ENCODE measurements at regions not wholly inside any gene's neighbourhood (a gene's known extent, or its start where the extent isn't known, plus 50 kb on each side); places are given as distances from the start of the nearest gene placed in this dataset.
A peak's percentile ranks its signal among the peaks of the same experiment; 100 is the strongest.
"Not testable (repeated sequence)": the region's sequence is repeated elsewhere in the genome, so short reads cannot be mapped to it uniquely, and the experiment has no call there.

DNA sequence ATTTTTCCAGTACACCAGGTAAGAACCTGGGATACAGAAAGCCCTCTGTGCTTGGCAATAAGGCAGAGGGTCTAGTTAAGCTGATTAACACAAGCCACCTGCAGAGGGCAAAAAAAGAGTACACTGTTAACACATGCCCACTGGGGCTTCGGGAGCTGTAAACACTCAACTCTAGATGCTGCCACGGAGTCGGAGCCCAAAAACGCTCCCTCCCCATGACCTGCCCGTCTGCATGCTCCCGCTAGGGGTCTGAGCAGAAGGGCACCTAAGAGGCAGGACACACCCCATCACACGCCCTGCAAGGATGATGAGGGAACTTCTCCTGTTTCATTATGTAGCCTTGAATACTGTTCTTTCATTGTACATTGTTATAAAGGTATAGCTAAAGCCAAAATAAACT, 715.6 kb upstream of the AADAT start:
- Histone ChIP-seq H3K9me3 (no peaks in the 10 kb centered on the region), H3K27me3 (no peaks in the 10 kb centered on the region), H3K4me3 (peak overlapping the region in 1 of 2 donors; percentile 13), H3K4me1 (no peaks in the 10 kb centered on the region), H3K27ac (no peak overlapping the region), H3K36me3 (ENCODE audit: low read depth, missing control alignments) (no peaks in the 10 kb centered on the region)
- intact Hi-C loops (cut with DNase I; ENCODE audit: low total_unique reads): no loop called here
- TF ChIP-seq, protein P1, sequence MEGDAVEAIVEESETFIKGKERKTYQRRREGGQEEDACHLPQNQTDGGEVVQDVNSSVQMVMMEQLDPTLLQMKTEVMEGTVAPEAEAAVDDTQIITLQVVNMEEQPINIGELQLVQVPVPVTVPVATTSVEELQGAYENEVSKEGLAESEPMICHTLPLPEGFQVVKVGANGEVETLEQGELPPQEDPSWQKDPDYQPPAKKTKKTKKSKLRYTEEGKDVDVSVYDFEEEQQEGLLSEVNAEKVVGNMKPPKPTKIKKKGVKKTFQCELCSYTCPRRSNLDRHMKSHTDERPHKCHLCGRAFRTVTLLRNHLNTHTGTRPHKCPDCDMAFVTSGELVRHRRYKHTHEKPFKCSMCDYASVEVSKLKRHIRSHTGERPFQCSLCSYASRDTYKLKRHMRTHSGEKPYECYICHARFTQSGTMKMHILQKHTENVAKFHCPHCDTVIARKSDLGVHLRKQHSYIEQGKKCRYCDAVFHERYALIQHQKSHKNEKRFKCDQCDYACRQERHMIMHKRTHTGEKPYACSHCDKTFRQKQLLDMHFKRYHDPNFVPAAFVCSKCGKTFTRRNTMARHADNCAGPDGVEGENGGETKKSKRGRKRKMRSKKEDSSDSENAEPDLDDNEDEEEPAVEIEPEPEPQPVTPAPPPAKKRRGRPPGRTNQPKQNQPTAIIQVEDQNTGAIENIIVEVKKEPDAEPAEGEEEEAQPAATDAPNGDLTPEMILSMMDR (IDR thresholded peaks at IDR 0.05): no peak
- TF ChIP-seq POLR2A (IDR thresholded peaks at IDR 0.05): no peak
- DNase-seq: peak; percentile 13
- 60 to 68% methylated on average over 6 to 7 of the region's 7 CpGs for WGBS, 2 donors

DNA sequence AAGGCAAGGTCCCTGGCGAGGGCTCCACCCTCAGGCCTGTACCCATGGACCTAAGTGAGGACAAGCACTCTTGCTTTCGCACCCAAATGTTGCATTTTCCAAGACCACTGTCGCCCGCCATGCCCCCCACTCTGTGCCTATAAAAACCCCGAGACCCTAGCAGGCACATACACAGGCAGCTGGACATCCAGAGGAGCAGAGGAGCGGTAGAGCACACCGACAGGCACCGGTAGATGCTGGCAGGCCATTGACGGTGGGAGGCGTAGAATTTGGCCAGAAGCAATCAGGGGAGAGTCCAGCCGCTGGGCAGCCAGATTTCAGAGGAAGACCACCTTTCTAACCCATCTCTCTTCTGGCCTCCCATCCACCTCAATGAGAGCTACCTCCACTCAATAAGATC, 715.2 kb upstream of the AADAT start:
- intact Hi-C loops (cut with DNase I; ENCODE audit: low total_unique reads): no loop called here
- TF ChIP-seq, protein P1 (IDR thresholded peaks at IDR 0.05): no peak
- TF ChIP-seq POLR2A (IDR thresholded peaks at IDR 0.05): no peak
- 72 to 77% methylated on average over 11 of the region's 11 CpGs for WGBS, 2 donors
- Histone ChIP-seq H3K36me3 (ENCODE audit: low read depth, missing control alignments) (no peaks in the 10 kb centered on the region), H3K4me1 (no peaks in the 10 kb centered on the region), H3K27me3 (no peaks in the 10 kb centered on the region), H3K9me3 (no peaks in the 10 kb centered on the region), H3K27ac (no peak overlapping the region), H3K4me3 (peak overlapping the region in 1 of 2 donors; percentile 13)
- no peak for DNase-seq

DNA sequence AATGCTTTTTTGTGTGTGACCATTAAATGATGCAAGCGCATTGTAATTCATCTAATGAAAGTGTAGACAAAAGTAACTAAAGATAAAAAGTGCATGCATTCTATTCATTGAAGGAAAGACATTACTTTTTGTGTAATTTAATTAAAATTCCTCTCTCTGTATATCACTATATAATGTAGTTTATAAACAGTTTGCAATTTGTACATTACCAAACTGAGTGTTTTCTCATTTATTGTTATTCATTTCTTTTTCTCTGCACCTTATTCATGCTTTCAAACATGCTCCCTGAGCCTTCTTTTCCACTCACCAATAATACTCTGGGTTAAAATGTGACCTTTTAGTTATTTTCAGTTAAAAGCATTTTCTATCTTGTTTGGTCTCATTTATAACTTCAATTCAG, 713.7 kb upstream of the AADAT start:
- H3K27me3 ChIP-seq: no peaks in the 10 kb centered on the region
- H3K4me1 ChIP-seq: no peaks in the 10 kb centered on the region
- WGBS, 2 donors: 88 to 96% methylated on average over 1 of the region's 1 CpG
- no peak overlapping the region for H3K4me3 ChIP-seq
- intact Hi-C loops (cut with DNase I; ENCODE audit: low total_unique reads): no loop called here
- H3K36me3 ChIP-seq (ENCODE audit: low read depth, missing control alignments): no peaks in the 10 kb centered on the region
- no peak overlapping the region for H3K27ac ChIP-seq
- DNase-seq: no peak
- no peak for TF ChIP-seq POLR2A (IDR thresholded peaks at IDR 0.05)
- TF ChIP-seq, protein P1 (IDR thresholded peaks at IDR 0.05): no peak
- H3K9me3 ChIP-seq: no peaks in the 10 kb centered on the region

DNA sequence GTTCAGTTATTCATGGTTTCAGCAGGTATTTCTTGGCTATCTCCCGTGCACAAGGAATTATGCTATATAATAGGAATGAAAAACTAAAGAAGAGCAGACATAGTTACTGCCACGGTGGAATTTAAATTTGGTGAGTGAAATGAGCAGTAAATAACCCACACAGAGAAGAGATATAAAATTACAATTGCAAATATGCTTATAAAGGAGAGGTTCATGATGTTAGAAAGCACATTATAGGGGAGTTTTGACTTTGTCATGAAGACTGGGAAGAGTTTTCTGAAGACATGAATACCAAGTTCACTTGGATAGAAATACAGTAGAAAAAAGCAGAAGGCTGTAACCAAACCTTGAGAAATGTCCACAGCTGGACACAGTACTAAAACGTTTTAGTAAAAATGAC, 712.0 kb upstream of the AADAT start:
- Histone ChIP-seq H3K27ac (no peak overlapping the region), H3K27me3 (no peaks in the 10 kb centered on the region), H3K4me3 (no peak overlapping the region), H3K9me3 (no peaks in the 10 kb centered on the region), H3K36me3 (ENCODE audit: low read depth, missing control alignments) (no peaks in the 10 kb centered on the region), H3K4me1 (no peaks in the 10 kb centered on the region)
- DNase-seq: no peak
- no peak for TF ChIP-seq POLR2A (IDR thresholded peaks at IDR 0.05)
- TF ChIP-seq, protein P1 (IDR thresholded peaks at IDR 0.05): no peak
- intact Hi-C loops (cut with DNase I; ENCODE audit: low total_unique reads): no loop called here
- WGBS, 2 donors: 64 to 72% methylated on average over 3 of the region's 3 CpGs

DNA sequence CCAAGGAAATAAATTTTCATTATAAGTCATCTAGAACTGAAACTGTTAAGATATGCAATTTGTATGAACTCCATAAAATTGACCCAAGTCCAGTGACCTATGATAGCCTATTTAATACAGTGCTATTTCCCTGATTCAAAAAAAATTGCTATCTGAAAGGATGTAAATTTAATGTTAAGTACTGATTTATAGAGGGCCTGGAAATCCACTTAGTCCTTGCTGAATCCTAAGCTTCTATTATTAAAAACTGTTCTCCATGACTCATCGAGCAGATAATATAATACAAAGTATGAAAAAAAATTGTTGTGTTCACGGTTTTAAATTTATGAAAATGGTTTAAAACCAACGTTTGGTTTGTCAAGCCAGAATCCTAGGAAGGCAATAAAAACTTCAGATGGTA, 704.8 kb upstream of the AADAT start:
- H3K36me3 ChIP-seq (ENCODE audit: low read depth, missing control alignments): no peaks in the 10 kb centered on the region
- no peaks in the 10 kb centered on the region for H3K27me3 ChIP-seq
- H3K27ac ChIP-seq: no peak overlapping the region
- intact Hi-C loops (cut with DNase I; ENCODE audit: low total_unique reads): no loop called here
- no peak for DNase-seq
- TF ChIP-seq POLR2A (IDR thresholded peaks at IDR 0.05): no peak
- TF ChIP-seq, protein P1 (IDR thresholded peaks at IDR 0.05): no peak
- no peaks in the 10 kb centered on the region for H3K4me1 ChIP-seq
- no peak overlapping the region for H3K4me3 ChIP-seq
- 64 to 74% methylated on average over 3 of the region's 3 CpGs for WGBS, 2 donors
- H3K9me3 ChIP-seq: no peaks in the 10 kb centered on the region

DNA sequence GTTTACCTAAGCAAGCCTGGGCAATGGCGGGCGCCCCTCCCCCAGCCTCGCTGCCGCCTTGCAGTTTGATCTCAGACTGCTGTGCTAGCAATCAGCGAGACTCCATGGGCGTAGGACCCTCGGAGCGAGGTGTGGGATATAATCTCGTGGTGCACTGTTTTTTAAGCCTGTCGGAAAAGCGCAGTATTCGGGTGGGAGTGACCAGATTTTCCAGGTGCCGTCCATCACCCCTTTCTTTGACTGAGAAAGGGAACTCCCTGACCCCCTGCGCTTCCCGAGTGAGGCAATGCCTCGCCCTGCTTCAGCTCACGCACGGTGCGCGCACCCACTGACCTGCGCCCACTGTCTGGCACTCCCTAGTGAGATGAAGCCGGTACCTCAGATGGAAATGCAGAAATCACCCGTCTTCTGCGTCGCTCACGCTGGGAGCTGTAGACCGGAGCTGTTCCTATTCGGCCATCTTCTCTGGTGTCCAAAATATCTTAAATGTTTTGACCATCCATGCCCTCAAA, 698.8 kb upstream of the AADAT start:
- H3K36me3 ChIP-seq (ENCODE audit: low read depth, missing control alignments); H3K4me1 ChIP-seq; DNase-seq; intact Hi-C loops (cut with DNase I; ENCODE audit: low total_unique reads); H3K27ac ChIP-seq; H3K9me3 ChIP-seq; H3K4me3 ChIP-seq; H3K27me3 ChIP-seq: not testable (repeated sequence)
- 91 to 92% methylated on average over 17 to 28 of the region's 28 CpGs for WGBS, 2 donors

All from testis (tissue), 2 donors.